ENCODE measurements at regions not wholly inside any gene's neighbourhood (a gene's known extent, or its start where the extent isn't known, plus 50 kb on each side); places are given as distances from the start of the nearest gene placed in this dataset.
"Not testable (repeated sequence)": the region's sequence is repeated elsewhere in the genome, so short reads cannot be mapped to it uniquely, and the experiment has no call there.

- no peak for DNase-seq
These were observed 605.5 kb downstream of the RBFOX1 start for GRCh38 chr16:7938175-7938574.

- DNase-seq: peak; percentile 42
These were observed 588.7 kb downstream of the RBFOX1 start for GRCh38 chr16:7921345-7921744.

GRCh38 chr16:7919782-7920181, 587.1 kb downstream of the RBFOX1 start:
- DNase-seq: no peak

GRCh38 chr16:7914748-7915147, 582.1 kb downstream of the RBFOX1 start:
- DNase-seq: peak; percentile 24

GRCh38 chr16:7912132-7912531, 579.5 kb downstream of the RBFOX1 start:
- no peak for DNase-seq

GRCh38 chr16:7910116-7910515, 577.5 kb downstream of the RBFOX1 start:
- DNase-seq: peak; percentile 19

GRCh38 chr16:7888411-7888810, 555.8 kb downstream of the RBFOX1 start:
- no peak for DNase-seq

- DNase-seq: peak; percentile 31
These were observed 554.7 kb downstream of the RBFOX1 start for GRCh38 chr16:7887316-7887715.

GRCh38 chr16:7871979-7872378, 539.3 kb downstream of the RBFOX1 start:
- no peak for DNase-seq

- no peak for DNase-seq
These were observed 538.7 kb downstream of the RBFOX1 start for GRCh38 chr16:7871371-7871770.

- DNase-seq: peak; percentile 80
These were observed 535.2 kb downstream of the RBFOX1 start for GRCh38 chr16:7867831-7868230.

- DNase-seq: no peak
These were observed 533.5 kb downstream of the RBFOX1 start for GRCh38 chr16:7866144-7866543.

GRCh38 chr16:7865393-7865792, 532.7 kb downstream of the RBFOX1 start:
- DNase-seq: not testable (repeated sequence)

GRCh38 chr16:7861891-7862582, 529.4 kb downstream of the RBFOX1 start:
- DNase-seq: peak; percentile 71

- DNase-seq: no peak
These were observed 520.6 kb downstream of the RBFOX1 start for GRCh38 chr16:7853197-7853596.

GRCh38 chr16:7849841-7850240, 517.2 kb downstream of the RBFOX1 start:
- peak; percentile 75 for DNase-seq

- DNase-seq: peak; percentile 60
These were observed 510.6 kb downstream of the RBFOX1 start for GRCh38 chr16:7843261-7843660.

GRCh38 chr16:7839568-7839967, 506.9 kb downstream of the RBFOX1 start:
- no peak for DNase-seq

GRCh38 chr16:7834771-7835431, 502.3 kb downstream of the RBFOX1 start:
- peak; percentile 97 for DNase-seq

- no peak for DNase-seq
These were observed 488.2 kb downstream of the RBFOX1 start for GRCh38 chr16:7820816-7821215.

GRCh38 chr16:7805686-7806396, 473.2 kb downstream of the RBFOX1 start:
- DNase-seq: peak; percentile 45

- peak; percentile 30 for DNase-seq
These were observed 472.1 kb downstream of the RBFOX1 start for GRCh38 chr16:7804635-7805195.

- no peak for DNase-seq
These were observed 459.7 kb downstream of the RBFOX1 start for GRCh38 chr16:7792346-7792745.

Measured in NCI-H82 (cell line).